Cardiac muscle cell (in vitro differentiated cells and primary cell): ENCODE measurements at regions not wholly inside any gene's neighbourhood (a gene's known extent, or its start where the extent isn't known, plus 50 kb on each side); places are given as distances from the start of the nearest gene placed in this dataset.
A peak's percentile ranks its signal among the peaks of the same experiment; 100 is the strongest.
"Not testable (repeated sequence)": the region's sequence is repeated elsewhere in the genome, so short reads cannot be mapped to it uniquely, and the experiment has no call there.

Source experiments
- DNase-seq, 2 donors: peaks; one replicate each; pipeline versions ENCODE4 v3.0.0 to v3.0.0-alpha.2; 2010 to 2017; ENCODE audit warnings: low read depth in 1 of 2, low spot score in 1 of 2
- H3K27ac ChIP-seq: fragments of 200-600 bp; sonication (generic); 2 replicates; pipeline ENCODE4 v1.5.1; 2016
- H3K27me3 ChIP-seq: fragments of 200-600 bp; sonication (generic); 2 replicates; pipeline ENCODE4 v1.6.0; 2016; ENCODE audit warnings: control low read depth
- H3K36me3 ChIP-seq: fragments of 200-600 bp; sonication (generic); 2 replicates; pipeline ENCODE4 v1.5.1; 2016; ENCODE audit warnings: control low read depth
- H3K4me1 ChIP-seq: fragments of 200-600 bp; sonication (generic); 2 replicates; pipeline ENCODE4 v1.8.1; 2017; ENCODE audit warnings: low read depth, mild to moderate bottlenecking, mixed run types
- H3K4me3 ChIP-seq: fragments of 200-600 bp; sonication (generic); 2 replicates; pipeline ENCODE4 v1.5.1; 2016; ENCODE audit warnings: mild to moderate bottlenecking
- H3K9me3 ChIP-seq: fragments of 200-600 bp; sonication (generic); 2 replicates; pipeline ENCODE4 v1.5.1; 2017; ENCODE audit warnings: low read depth, mild to moderate bottlenecking, control low read depth
- TF ChIP-seq, protein P1 (sequence below): IDR thresholded peaks from 2 replicates; pipeline ENCODE4 v1.5.1; 2012; ENCODE audit warnings: low read depth, mild to moderate bottlenecking, low read length

DNA sequence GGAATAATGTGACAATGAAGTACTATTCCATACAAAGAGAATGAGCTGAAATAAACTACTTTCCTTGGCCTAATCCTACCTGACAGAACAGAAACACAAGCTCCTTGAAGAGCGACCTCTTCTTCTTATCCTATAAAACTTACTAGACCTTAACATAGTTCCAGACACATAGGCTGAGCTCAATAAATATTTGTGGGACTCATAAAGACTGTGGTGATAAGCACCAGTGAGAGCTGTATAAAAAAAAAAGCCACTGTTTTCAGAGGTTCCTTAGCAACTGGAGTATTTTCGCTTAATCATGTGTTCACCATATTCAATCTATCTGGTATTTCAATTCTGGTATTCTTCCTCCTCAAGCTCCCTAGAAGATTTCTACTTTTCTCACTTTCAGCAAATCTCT lies 1129.6 kb downstream of the STPG2 start:
- no peaks in the 10 kb centered on the region for H3K9me3 ChIP-seq
- no peaks in the 10 kb centered on the region for H3K4me1 ChIP-seq
- DNase-seq = no peak
- no peaks in the 10 kb centered on the region for H3K27me3 ChIP-seq
- TF ChIP-seq, protein P1, sequence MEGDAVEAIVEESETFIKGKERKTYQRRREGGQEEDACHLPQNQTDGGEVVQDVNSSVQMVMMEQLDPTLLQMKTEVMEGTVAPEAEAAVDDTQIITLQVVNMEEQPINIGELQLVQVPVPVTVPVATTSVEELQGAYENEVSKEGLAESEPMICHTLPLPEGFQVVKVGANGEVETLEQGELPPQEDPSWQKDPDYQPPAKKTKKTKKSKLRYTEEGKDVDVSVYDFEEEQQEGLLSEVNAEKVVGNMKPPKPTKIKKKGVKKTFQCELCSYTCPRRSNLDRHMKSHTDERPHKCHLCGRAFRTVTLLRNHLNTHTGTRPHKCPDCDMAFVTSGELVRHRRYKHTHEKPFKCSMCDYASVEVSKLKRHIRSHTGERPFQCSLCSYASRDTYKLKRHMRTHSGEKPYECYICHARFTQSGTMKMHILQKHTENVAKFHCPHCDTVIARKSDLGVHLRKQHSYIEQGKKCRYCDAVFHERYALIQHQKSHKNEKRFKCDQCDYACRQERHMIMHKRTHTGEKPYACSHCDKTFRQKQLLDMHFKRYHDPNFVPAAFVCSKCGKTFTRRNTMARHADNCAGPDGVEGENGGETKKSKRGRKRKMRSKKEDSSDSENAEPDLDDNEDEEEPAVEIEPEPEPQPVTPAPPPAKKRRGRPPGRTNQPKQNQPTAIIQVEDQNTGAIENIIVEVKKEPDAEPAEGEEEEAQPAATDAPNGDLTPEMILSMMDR = no peak
- no peaks in the 10 kb centered on the region for H3K36me3 ChIP-seq
- H3K27ac ChIP-seq = no peak overlapping the region
- no peak overlapping the region for H3K4me3 ChIP-seq

- H3K4me1 ChIP-seq = no peaks in the 10 kb centered on the region
- TF ChIP-seq, protein P1 = no peak
- H3K36me3 ChIP-seq = no peaks in the 10 kb centered on the region
- no peak overlapping the region for H3K27ac ChIP-seq
- no peak overlapping the region for H3K4me3 ChIP-seq
- no peaks in the 10 kb centered on the region for H3K9me3 ChIP-seq
- H3K27me3 ChIP-seq = no peaks in the 10 kb centered on the region
- DNase-seq = no peak
Observed at GRCh38 chr4:97015301-97015700, 1128.0 kb downstream of the STPG2 start.

GRCh38 chr4:97016186-97016907 lies 1126.9 kb downstream of the STPG2 start:
- Histone ChIP-seq H3K9me3 (no peaks in the 10 kb centered on the region), H3K27ac (no peak overlapping the region), H3K4me1 (no peaks in the 10 kb centered on the region), H3K36me3 (no peaks in the 10 kb centered on the region), H3K27me3 (no peaks in the 10 kb centered on the region), H3K4me3 (no peak overlapping the region)
- TF ChIP-seq, protein P1 = no peak
- DNase-seq = no peak

- H3K4me3 ChIP-seq = no peak overlapping the region
Observed at GRCh38 chr4:97027728-97028410, 1115.4 kb downstream of the STPG2 start.

GRCh38 chr4:97028785-97029184 lies 1114.5 kb downstream of the STPG2 start:
- H3K9me3 ChIP-seq = no peaks in the 10 kb centered on the region
- DNase-seq = no peak
- no peak overlapping the region for H3K4me3 ChIP-seq
- H3K4me1 ChIP-seq = no peaks in the 10 kb centered on the region
- TF ChIP-seq, protein P1 = no peak
- no peak overlapping the region for H3K27ac ChIP-seq
- H3K36me3 ChIP-seq = no peaks in the 10 kb centered on the region
- H3K27me3 ChIP-seq = no peaks in the 10 kb centered on the region

More at GRCh38 chr4:97027728-97028410, 1115.4 kb downstream of the STPG2 start:
- no peaks in the 10 kb centered on the region for H3K9me3 ChIP-seq
- DNase-seq = no peak
- TF ChIP-seq, protein P1 = no peak
- H3K27me3 ChIP-seq = no peaks in the 10 kb centered on the region
- H3K4me1 ChIP-seq = no peaks in the 10 kb centered on the region
- H3K27ac ChIP-seq = no peak overlapping the region
- no peaks in the 10 kb centered on the region for H3K36me3 ChIP-seq

- not testable (repeated sequence) for H3K36me3 ChIP-seq, H3K4me3 ChIP-seq, H3K27ac ChIP-seq, H3K4me1 ChIP-seq, H3K27me3 ChIP-seq, H3K9me3 ChIP-seq
- DNase-seq = peak in 1 of 2 donors; percentile 31
Observed at GRCh38 chr4:97037411-97038145, 1105.7 kb downstream of the STPG2 start.
